GM18502 (cell line): ENCODE measurements at regions not wholly inside any gene's neighbourhood (a gene's known extent, or its start where the extent isn't known, plus 50 kb on each side); places are given as distances from the start of the nearest gene placed in this dataset.
"Not testable (repeated sequence)": the region's sequence is repeated elsewhere in the genome, so short reads cannot be mapped to it uniquely, and the experiment has no call there.

Experiments used
- ATAC-seq: cut with Tn5 transposase; IDR thresholded peaks from one replicate; pipeline ENCODE4 v1.9.1; 2021; ENCODE audit warnings: mild to moderate bottlenecking; ENCODE audit not compliant: unreplicated experiment, poor library complexity

- ATAC-seq, result no peak
Observed at GRCh38 chr13:80817979-80818378, 477.1 kb upstream of the SPRY2 start.

- ATAC-seq, result no peak
Observed at GRCh38 chr13:80814541-80814940, 473.6 kb upstream of the SPRY2 start.

GRCh38 chr13:80810294-80810693, 469.4 kb upstream of the SPRY2 start:
- ATAC-seq, result not testable (repeated sequence)

GRCh38 chr13:80802946-80803345, 462.0 kb upstream of the SPRY2 start:
- no peak for ATAC-seq

DNA sequence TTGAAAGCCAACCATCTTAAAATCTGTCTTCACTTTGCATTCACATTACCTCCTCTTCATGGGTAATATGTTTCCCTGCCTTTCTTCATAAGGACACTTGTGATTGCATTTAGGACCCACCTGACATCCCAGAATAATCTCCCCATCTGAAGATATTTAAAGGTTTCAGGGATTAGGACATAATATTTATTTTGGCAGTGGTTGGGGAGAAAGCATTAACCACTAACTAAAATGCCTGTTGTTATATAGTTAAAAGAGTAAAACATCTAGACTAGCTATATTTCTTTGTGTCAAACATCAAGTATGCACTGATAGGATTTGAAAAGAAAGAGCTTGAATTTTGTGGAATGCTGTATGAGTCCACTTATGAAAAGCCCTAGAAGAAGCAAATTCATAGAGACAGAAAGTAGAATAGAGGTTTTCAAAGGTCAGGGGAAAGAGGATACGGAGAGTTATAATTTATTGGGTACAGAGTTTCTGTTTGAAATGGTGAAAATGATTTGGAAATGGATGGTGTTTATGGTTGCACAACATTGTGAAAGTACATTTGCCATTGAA, 457.7 kb upstream of the SPRY2 start:
- no peak for ATAC-seq

DNA sequence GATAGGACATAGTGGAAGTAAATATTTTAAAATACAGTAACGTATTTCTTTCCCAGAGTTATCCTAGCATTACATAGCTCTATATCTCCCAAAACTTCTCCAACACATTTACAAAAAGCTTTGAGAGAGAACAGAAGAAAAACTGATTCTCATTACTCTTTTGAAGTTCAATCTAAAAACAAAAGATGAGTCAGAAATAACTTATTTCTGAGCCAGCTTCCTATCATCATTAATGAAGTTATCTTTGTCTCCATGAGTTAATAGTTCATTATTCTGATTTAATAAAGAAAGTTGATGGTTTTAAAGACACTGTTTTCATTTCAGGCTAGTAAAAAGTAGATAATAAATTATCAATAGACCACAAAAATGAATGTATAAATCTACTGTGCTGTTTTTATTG, 446.7 kb upstream of the SPRY2 start:
- ATAC-seq, result no peak

DNA sequence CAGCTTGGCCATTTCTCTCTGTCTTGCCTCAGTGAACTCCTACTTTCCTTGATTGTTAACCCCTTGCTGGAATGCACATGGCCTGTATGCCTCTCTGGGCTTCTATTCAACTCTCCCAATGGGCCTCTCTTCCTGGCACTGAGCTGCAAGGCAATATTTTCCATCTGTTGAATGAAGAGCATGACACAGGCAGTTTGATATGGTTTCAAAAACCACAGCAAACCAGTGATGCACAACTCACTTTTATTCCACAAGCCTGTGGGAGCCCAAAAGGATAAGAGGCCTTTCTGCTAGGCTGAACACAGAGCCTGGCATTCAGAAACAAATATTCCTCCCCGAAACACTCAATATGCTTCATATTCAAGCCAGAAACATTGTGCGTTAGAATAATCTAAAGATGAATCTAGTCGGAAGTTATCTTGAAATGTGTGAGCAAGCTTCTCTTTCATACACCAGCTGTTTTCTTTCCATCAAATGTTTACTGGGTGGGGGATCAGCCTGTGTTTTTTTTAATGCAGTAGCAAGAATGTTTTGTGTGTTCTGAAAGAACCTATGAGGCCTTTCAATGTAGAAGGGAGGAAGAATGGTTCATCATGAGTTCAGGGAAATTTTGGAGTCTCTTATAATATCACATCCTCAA, 443.1 kb upstream of the SPRY2 start:
- no peak for ATAC-seq

GRCh38 chr13:80782441-80782840, 441.5 kb upstream of the SPRY2 start:
- no peak for ATAC-seq

GRCh38 chr13:80778297-80778696, 437.4 kb upstream of the SPRY2 start:
- ATAC-seq, result no peak

- ATAC-seq, result no peak
Observed at GRCh38 chr13:80757694-80758093, 416.8 kb upstream of the SPRY2 start.

- no peak for ATAC-seq
Observed at GRCh38 chr13:80755910-80756309, 415.0 kb upstream of the SPRY2 start.

DNA sequence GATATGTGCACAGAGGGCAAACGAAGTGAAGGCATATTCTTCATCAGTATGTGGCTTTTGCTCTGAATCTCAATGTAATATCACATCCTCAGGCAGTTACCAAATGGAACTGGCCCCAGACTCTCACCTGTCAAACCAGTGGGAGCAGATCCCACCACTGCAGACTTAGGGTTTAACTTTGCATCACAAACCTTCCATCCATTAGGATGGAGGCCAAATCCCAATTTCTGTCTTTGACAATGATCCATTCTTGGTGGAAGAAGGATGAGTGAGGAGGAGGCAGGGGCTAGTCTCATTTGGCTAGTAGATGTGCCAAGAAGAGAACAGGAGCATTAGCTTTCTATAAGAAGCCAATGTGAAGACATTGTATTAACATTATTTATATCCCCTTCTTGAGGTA, 413.5 kb upstream of the SPRY2 start:
- ATAC-seq, result no peak

GRCh38 chr13:80753866-80754265, 412.9 kb upstream of the SPRY2 start:
- ATAC-seq, result no peak

DNA sequence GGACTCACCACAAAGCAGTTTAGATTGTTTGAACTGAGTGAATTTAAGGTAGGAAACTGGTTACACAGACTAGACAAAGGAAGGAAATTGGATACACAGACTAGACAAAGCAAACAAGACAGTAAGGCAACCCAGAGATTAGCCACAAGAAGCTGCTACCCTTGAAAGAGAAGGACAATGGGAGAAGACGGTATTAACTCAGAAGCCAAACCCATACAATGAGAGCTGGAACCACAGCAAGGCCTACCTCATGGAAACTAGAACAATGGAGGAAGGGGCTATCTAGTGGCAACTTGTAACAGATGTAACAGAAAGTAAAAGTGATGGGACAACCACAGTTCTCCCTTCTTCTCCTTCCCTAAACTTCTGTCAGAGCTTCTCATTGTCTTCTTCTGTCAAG, 410.9 kb upstream of the SPRY2 start:
- ATAC-seq, result no peak

DNA sequence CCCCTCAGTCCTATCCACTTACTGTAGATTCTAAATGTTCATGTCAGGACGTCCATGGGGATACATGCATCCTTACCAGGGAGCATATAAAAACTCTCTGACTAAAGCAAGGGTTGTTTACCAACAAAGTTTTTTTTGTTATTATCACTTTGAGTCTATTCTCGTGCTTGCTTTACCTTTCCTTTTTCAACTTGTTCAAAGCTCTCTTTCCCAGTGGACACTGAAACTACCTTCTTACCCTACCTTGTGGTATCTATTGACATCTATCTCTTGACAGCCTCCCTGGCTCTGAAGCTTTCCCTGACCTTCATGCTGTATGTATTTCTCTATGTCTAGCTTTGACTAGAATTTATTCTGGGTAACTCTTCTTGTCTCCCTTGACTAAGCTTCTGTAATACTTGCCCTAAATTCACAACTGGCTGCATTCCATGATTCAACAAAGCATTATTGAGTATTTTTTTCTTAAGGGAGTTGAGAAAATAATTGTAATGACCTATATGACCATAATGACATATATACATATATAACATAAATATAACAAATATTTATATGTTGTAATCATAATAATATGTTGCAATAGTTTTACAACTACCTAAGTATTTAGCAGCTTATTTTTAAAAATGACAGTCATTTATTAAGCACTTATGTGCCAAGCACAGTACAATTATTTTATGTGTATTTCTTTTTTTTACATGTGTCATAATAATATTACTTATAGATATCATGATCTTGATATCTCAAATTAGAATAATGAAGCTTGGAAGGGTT, 403.4 kb upstream of the SPRY2 start:
- ATAC-seq, result no peak

GRCh38 chr13:80742033-80742432, 401.1 kb upstream of the SPRY2 start:
- no peak for ATAC-seq

- ATAC-seq, result no peak
Observed at GRCh38 chr13:80740071-80740470, 399.1 kb upstream of the SPRY2 start.

DNA sequence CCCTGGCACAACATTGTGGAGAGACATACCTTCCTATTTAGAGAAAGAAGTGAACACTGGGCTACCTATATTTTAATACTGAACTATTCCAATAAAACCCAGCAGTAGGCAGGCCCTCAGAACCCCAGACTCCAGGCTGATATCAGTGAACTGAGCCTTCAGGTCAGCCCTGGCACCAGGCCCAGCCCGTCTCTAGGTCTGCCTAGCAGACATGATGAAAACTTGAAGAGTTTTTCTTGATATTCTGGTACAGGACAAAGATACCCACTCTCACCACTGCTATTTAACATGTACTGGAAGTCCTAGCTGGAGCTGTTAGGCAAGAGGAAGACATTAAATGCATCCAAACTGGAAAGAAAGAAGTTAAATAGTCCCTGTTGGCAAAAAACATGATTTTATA, 396.6 kb upstream of the SPRY2 start:
- ATAC-seq, result no peak

DNA sequence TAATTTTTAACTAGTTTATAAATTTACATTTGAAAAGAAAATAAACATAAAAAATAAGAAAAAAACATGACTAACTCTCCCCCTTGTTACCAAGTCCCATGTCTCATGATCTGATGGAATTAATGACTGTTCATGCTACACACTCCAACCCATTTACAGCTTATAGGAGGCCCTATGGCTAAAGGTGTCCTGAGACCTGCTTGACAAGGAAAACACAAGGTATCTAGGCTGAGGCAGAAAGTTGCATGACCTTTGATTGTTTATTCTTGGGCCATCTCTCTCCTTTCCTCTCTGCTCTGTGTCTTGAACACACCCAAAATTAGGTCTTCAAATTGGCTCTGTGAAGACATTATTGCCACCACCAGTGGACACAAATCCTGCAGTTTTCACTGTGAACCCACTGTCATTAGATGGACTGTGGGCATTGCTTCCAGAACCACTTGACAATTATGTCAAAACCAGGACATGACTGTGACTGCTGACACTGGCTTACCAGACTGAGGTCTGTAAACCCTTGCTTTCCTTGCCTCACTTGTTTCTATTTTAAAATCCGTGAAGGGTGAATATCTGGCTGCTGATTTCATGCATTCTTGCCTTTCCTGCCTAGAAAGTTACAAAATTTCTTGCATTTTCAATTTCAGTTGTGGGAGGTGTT, 386.5 kb upstream of the SPRY2 start:
- ATAC-seq, result no peak

DNA sequence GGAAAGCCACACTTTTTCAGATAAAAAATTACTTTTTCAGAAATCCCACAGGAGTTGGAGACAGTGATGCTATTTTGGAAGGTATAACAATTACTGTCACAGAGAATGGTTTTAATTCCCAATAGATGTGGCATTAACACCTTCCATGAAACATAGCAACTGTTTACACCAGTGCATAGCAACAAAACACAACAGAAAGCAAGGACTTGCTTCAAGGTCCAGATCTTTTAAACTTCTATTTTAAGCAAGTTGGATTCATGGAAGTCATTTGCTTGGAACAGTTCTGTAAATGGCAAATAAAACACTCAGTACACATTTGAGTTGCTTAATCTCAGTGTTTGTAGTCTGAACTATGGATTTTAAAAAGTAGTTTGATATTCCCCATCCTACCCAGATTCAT, 385.9 kb upstream of the SPRY2 start:
- no peak for ATAC-seq

DNA sequence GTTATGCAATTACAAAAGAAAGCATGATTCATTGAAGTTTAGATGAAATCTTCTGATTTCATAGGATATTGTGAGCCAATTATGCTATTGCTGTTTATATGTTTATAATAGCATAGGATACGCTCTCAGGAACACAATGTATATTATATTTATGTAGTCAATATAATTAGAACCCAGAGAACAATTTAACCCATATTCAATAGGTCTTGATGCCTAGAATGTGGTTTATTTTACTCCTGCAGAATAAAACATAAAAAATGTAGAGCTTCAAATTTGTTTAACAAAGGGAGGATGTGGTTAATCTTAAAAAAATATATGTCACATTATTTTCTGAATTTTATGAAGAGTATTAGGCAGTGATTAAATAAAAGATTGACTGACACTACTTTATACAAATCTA, 380.8 kb upstream of the SPRY2 start:
- ATAC-seq, result no peak
